Neural cell (in vitro differentiated cells): ENCODE measurements at regions not wholly inside any gene's neighbourhood (a gene's known extent, or its start where the extent isn't known, plus 50 kb on each side); places are given as distances from the start of the nearest gene placed in this dataset.

ENCODE experiments used
- H2AFZ ChIP-seq: fragments of 200-600, 300-800 bp; sonication (generic), shearing (Covaris generic); 2 replicates; pipeline ENCODE4 v1.6.0; 2014; ENCODE audit warnings: low read depth, mild to moderate bottlenecking, antibody characterized with exemption, low read length, moderate library complexity
- H3F3A ChIP-seq: fragments of 200-600 bp; shearing (Covaris generic); 2 replicates; pipeline ENCODE4 v1.6.1; 2016; ENCODE audit warnings: mild to moderate bottlenecking, moderate library complexity, mixed read lengths, antibody characterized with exemption, low read length; ENCODE audit not compliant: insufficient read depth, poor library complexity, severe bottlenecking
- H3K27ac ChIP-seq: fragments of 200-600, 300-800 bp; sonication (generic), shearing (Covaris generic); 2 replicates; pipeline ENCODE4 v1.5.1; 2014; ENCODE audit warnings: mild to moderate bottlenecking, low read length, moderate library complexity
- H3K27me3 ChIP-seq: fragments of 300-800, 200-600 bp; sonication (generic), shearing (Covaris generic); 2 replicates; pipeline ENCODE4 v1.6.0; 2014; ENCODE audit warnings: mild to moderate bottlenecking, low read depth, low read length, moderate library complexity; ENCODE audit not compliant: insufficient read depth
- H3K36me3 ChIP-seq: fragments of 300-800, 200-600 bp; sonication (generic), shearing (Covaris generic); 2 replicates; pipeline ENCODE4 v1.5.1; 2014; ENCODE audit warnings: mild to moderate bottlenecking, antibody characterized with exemption, low read length, moderate library complexity; ENCODE audit not compliant: insufficient read depth
- H3K4me2 ChIP-seq: fragments of 300-800, 200-600 bp; sonication (generic), shearing (Covaris generic); 2 replicates; pipeline ENCODE4 v1.6.0; 2014; ENCODE audit warnings: mild to moderate bottlenecking, low read length
- H3K4me3 ChIP-seq: fragments of 300-800, 200-600 bp; sonication (generic), shearing (Covaris generic); 2 replicates; pipeline ENCODE4 v1.5.1; 2014; ENCODE audit warnings: mild to moderate bottlenecking, low read length, moderate library complexity
- H3K79me2 ChIP-seq: fragments of 200-600 bp; shearing (Covaris generic); replicated peaks from 2 replicates; pipeline ENCODE4 v1.6.0; 2014; ENCODE audit warnings: mild to moderate bottlenecking, low read length, moderate library complexity; ENCODE audit not compliant: insufficient read depth
- H3K9ac ChIP-seq: fragments of 300-800, 200-600 bp; sonication (generic), shearing (Covaris generic); 2 replicates; pipeline ENCODE4 v1.6.1; 2016; ENCODE audit warnings: mild to moderate bottlenecking, low read length, mixed read lengths
- H3K9me2 ChIP-seq: fragments of 200-600 bp; shearing (Covaris generic); 2 replicates; pipeline ENCODE4 v1.6.1; 2016; ENCODE audit warnings: mild to moderate bottlenecking, low read length, mixed read lengths; ENCODE audit not compliant: insufficient read depth
- H3K9me3 ChIP-seq: fragments of 200-600, 300-800 bp; sonication (generic), shearing (Covaris generic); 2 replicates; pipeline ENCODE4 v1.6.1; 2016; ENCODE audit warnings: mild to moderate bottlenecking, mixed run types, low read length, moderate library complexity, mixed read lengths
- H4K20me1 ChIP-seq: fragments of 200-600 bp; shearing (Covaris generic); 2 replicates; pipeline ENCODE4 v1.6.1; 2016; ENCODE audit warnings: mild to moderate bottlenecking, mixed run types; ENCODE audit not compliant: insufficient read depth
- EP300 ChIP-seq: fragments of 450-650 bp; conservative IDR thresholded peaks from 2 replicates; pipeline ENCODE4 v1.6.1; 2014; ENCODE audit warnings: antibody characterized with exemption, mild to moderate bottlenecking, moderate library complexity; ENCODE audit not compliant: poor library complexity, severe bottlenecking
- EZH2 ChIP-seq: fragments of 200-600, 300-800 bp; shearing (Covaris generic), sonication (generic); IDR thresholded peaks from 2 replicates; pipeline ENCODE4 v1.6.1; 2014; ENCODE audit warnings: antibody characterized with exemption, low read length, borderline replicate concordance, mild to moderate bottlenecking; ENCODE audit not compliant: insufficient read depth, poor library complexity, severe bottlenecking
- MXI1 ChIP-seq: fragments of 450-650 bp; conservative IDR thresholded peaks from 2 replicates; pipeline ENCODE4 v1.6.1; 2014; ENCODE audit warnings: antibody characterized with exemption, mild to moderate bottlenecking; ENCODE audit not compliant: poor library complexity, severe bottlenecking
- POLR2AphosphoS5 ChIP-seq: IDR thresholded peaks from 2 replicates; pipeline ENCODE4 v1.6.1; 2012
- RAD21 ChIP-seq: fragments of 450-650 bp; conservative IDR thresholded peaks from 2 replicates; pipeline ENCODE4 v1.6.1; 2014; ENCODE audit warnings: antibody characterized with exemption, mild to moderate bottlenecking, moderate library complexity
- SMC3 ChIP-seq: fragments of 450-650 bp; conservative IDR thresholded peaks from 2 replicates; pipeline ENCODE4 v1.6.1; 2014; ENCODE audit warnings: antibody characterized with exemption, mild to moderate bottlenecking, moderate library complexity; ENCODE audit not compliant: poor library complexity
- TAF1 ChIP-seq: IDR thresholded peaks from 2 replicates; pipeline ENCODE4 v1.6.1; 2012; ENCODE audit warnings: low read depth
- TF ChIP-seq, protein P1 (sequence below): IDR thresholded peaks from 2 replicates; pipeline ENCODE4 v1.6.1; 2012; ENCODE audit warnings: borderline replicate concordance
- TF ChIP-seq, protein P2 (sequence below): fragments of 450-650 bp; IDR thresholded peaks from 2 replicates; pipeline ENCODE4 v1.5.1; 2014; ENCODE audit warnings: antibody characterized with exemption, mild to moderate bottlenecking, moderate library complexity; ENCODE audit not compliant: poor library complexity, severe bottlenecking

DNA sequence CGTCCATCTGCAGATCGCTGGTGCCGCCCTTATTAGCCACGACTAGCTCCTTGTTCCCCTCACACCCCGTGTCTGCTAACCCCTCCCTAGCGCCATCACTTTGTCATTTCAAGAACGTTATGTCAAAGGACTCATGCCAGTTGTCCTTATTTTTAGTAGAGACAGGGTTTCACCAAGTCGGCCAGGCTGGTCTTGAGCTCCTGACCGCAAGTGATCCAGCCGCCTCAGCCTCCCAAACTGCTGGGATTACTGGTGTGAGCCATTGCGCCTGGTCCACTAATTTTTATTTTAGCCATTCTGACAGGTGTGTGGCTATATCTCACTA, 138.9 kb upstream of the HDAC4 start:
- H3K27ac ChIP-seq, result no peak overlapping the region
- H3F3A ChIP-seq, result no peaks in the 10 kb centered on the region
- H3K36me3 ChIP-seq, result no peaks in the 10 kb centered on the region
- H4K20me1 ChIP-seq, result no peaks in the 10 kb centered on the region
- no peak overlapping the region for H3K9ac ChIP-seq
- H3K9me2 ChIP-seq, result no peaks in the 10 kb centered on the region
- TF ChIP-seq MXI1, result no peak
- TF ChIP-seq, protein P1, sequence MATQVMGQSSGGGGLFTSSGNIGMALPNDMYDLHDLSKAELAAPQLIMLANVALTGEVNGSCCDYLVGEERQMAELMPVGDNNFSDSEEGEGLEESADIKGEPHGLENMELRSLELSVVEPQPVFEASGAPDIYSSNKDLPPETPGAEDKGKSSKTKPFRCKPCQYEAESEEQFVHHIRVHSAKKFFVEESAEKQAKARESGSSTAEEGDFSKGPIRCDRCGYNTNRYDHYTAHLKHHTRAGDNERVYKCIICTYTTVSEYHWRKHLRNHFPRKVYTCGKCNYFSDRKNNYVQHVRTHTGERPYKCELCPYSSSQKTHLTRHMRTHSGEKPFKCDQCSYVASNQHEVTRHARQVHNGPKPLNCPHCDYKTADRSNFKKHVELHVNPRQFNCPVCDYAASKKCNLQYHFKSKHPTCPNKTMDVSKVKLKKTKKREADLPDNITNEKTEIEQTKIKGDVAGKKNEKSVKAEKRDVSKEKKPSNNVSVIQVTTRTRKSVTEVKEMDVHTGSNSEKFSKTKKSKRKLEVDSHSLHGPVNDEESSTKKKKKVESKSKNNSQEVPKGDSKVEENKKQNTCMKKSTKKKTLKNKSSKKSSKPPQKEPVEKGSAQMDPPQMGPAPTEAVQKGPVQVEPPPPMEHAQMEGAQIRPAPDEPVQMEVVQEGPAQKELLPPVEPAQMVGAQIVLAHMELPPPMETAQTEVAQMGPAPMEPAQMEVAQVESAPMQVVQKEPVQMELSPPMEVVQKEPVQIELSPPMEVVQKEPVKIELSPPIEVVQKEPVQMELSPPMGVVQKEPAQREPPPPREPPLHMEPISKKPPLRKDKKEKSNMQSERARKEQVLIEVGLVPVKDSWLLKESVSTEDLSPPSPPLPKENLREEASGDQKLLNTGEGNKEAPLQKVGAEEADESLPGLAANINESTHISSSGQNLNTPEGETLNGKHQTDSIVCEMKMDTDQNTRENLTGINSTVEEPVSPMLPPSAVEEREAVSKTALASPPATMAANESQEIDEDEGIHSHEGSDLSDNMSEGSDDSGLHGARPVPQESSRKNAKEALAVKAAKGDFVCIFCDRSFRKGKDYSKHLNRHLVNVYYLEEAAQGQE, result no peak
- TF ChIP-seq EP300, result no peak
- TF ChIP-seq, protein P2, sequence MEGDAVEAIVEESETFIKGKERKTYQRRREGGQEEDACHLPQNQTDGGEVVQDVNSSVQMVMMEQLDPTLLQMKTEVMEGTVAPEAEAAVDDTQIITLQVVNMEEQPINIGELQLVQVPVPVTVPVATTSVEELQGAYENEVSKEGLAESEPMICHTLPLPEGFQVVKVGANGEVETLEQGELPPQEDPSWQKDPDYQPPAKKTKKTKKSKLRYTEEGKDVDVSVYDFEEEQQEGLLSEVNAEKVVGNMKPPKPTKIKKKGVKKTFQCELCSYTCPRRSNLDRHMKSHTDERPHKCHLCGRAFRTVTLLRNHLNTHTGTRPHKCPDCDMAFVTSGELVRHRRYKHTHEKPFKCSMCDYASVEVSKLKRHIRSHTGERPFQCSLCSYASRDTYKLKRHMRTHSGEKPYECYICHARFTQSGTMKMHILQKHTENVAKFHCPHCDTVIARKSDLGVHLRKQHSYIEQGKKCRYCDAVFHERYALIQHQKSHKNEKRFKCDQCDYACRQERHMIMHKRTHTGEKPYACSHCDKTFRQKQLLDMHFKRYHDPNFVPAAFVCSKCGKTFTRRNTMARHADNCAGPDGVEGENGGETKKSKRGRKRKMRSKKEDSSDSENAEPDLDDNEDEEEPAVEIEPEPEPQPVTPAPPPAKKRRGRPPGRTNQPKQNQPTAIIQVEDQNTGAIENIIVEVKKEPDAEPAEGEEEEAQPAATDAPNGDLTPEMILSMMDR, result no peak
- no peak for TF ChIP-seq RAD21
- no peak for TF ChIP-seq SMC3
- TF ChIP-seq EZH2, result no peak
- TF ChIP-seq POLR2AphosphoS5, result no peak
- TF ChIP-seq TAF1, result no peak
- H3K79me2 ChIP-seq, result no peaks in the 10 kb centered on the region
- H3K9me3 ChIP-seq, result no peaks in the 10 kb centered on the region
- no peak overlapping the region for H3K4me2 ChIP-seq
- no peaks in the 10 kb centered on the region for H3K27me3 ChIP-seq
- H3K4me3 ChIP-seq, result no peak overlapping the region
- H2AFZ ChIP-seq, result no peak overlapping the region

DNA sequence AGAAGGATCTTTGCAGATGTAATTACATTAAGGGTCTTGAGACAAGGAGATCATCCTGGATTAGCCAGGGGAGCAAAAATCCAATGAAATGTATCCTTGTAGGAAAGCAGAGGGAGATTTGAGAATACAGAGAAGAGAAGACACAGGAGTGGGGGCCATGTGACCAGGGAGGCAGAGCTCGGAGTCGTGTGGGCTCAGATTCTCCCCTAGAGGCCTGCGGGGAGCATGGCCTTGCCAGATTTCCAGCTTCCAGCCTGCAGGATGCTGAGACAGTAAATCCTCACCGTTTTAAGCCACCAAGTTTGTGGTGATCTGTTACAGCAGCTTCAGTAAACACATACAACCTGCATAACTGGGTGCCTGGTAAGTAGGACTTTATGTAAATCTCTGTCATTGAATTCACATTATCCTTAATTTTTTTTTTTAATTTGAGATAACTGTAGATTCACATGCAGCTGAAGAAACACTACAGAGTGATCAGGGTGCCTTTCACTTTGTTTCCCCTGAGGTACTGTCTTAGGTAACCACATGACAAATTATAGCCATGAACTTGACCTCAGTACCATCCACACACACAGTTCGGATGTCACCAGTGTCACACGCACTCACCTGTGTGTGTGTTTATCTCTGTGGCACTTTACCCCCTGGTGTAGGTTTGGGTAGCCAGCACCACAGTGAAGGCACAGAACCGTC, 138.4 kb upstream of the HDAC4 start:
- Histone ChIP-seq H3K27ac (no peak overlapping the region), H3K4me3 (no peak overlapping the region), H3K9me3 (no peaks in the 10 kb centered on the region), H4K20me1 (no peaks in the 10 kb centered on the region), H2AFZ (no peak overlapping the region), H3K9me2 (no peaks in the 10 kb centered on the region), H3K27me3 (no peaks in the 10 kb centered on the region), H3K36me3 (no peaks in the 10 kb centered on the region), H3K9ac (no peak overlapping the region), H3K79me2 (no peaks in the 10 kb centered on the region), H3F3A (no peaks in the 10 kb centered on the region), H3K4me2 (no peak overlapping the region)
- TF ChIP-seq RAD21, result no peak
- TF ChIP-seq, protein P1, result no peak
